T-cell (primary cell): ENCODE measurements at regions not wholly inside any gene's neighbourhood (a gene's known extent, or its start where the extent isn't known, plus 50 kb on each side); places are given as distances from the start of the nearest gene placed in this dataset.
A peak's percentile ranks its signal among the peaks of the same experiment; 100 is the strongest.

Experiments used
- ATAC-seq, 4 experiments: fragments of 200-7000 bp in 3 of 4; fragments of 150-1000 bp in 1 of 4; cut with Tn5 transposase; replicated peaks in 1 of 4; 1 replicate in 3 of 4; 2 replicates in 1 of 4; pipeline ENCODE4 v1.10.0; 2021; ENCODE audit warnings: moderate library complexity in 3 of 4, mild to moderate bottlenecking in 2 of 4, moderate number of reproducible peaks in 1 of 4
- CTCF ChIA-PET, 2 donors: fragments of 300-600 bp; sonication (Branson Sonifier 250); formaldehyde crosslinking; loops; one replicate each; lab custom pipeline; 2022; ENCODE audit warnings: antibody characterized with exemption in 2 of 2; lab: Charles Lee
- POLR2A ChIA-PET, 2 donors: fragments of 300-600 bp; sonication (Branson Sonifier 250); formaldehyde crosslinking; loops; one replicate each; lab custom pipeline; 2022; ENCODE audit warnings: antibody characterized with exemption in 2 of 2; lab: Charles Lee
- DNase-seq, 35 experiments: peaks; one replicate each; pipeline versions ENCODE4 v3.0.0 to v3.0.0-alpha.2; 2013 to 2023
- H3K27ac ChIP-seq: one replicate; pipeline ENCODE4 v1.5.1; 2013; ENCODE audit warnings: low read length
- H3K27me3 ChIP-seq, 2 experiments: replicated peaks in 1 of 2; 1 replicate in 1 of 2; 2 replicates in 1 of 2; pipeline versions ENCODE4 v1.6.1 to v1.7.0; 2013; ENCODE audit warnings: low read length in 1 of 2, mixed read lengths in 1 of 2; ENCODE audit not compliant: control insufficient read depth in 2 of 2, insufficient read depth in 2 of 2; ENCODE audit errors: extremely low read depth in 1 of 2
- H3K36me3 ChIP-seq, 2 donors: 1 replicate in 1 of 2; 2 replicates in 1 of 2; pipeline versions ENCODE4 v1.6.1 to v1.7.0; 2013; ENCODE audit warnings: low read length in 1 of 2; ENCODE audit not compliant: control insufficient read depth in 2 of 2, insufficient read depth in 1 of 2; ENCODE audit errors: extremely low read depth in 1 of 2
- H3K4me1 ChIP-seq, 2 experiments: 1 replicate in 1 of 2; 2 replicates in 1 of 2; pipeline versions ENCODE4 v1.6.1 to v1.7.0; 2013; ENCODE audit warnings: low read length in 2 of 2, mixed read lengths in 1 of 2; ENCODE audit not compliant: insufficient read depth in 2 of 2, control insufficient read depth in 1 of 2; ENCODE audit errors: extremely low read depth in 1 of 2
- H3K4me3 ChIP-seq, 2 donors: 1 replicate in 1 of 2; 2 replicates in 1 of 2; pipeline versions ENCODE4 v1.5.1 to v1.7.0; 2013; ENCODE audit warnings: mild to moderate bottlenecking in 2 of 2, low read length in 1 of 2, moderate library complexity in 1 of 2; ENCODE audit not compliant: control insufficient read depth in 1 of 2; ENCODE audit errors: extremely low read depth in 1 of 2
- H3K9me3 ChIP-seq: 2 replicates; pipeline ENCODE4 v1.7.0; 2013
- H3K27ac Mint-ChIP-seq, 2 donors: one replicate each; pipeline ENCODE4 v1.8.0; 2020 to 2021; ENCODE audit warnings: mild to moderate bottlenecking in 2 of 2, mixed read lengths in 2 of 2
- H3K27me3 Mint-ChIP-seq, 2 donors: one replicate each; pipeline ENCODE4 v1.8.0; 2021 to 2022; ENCODE audit warnings: mixed read lengths in 2 of 2
- H3K36me3 Mint-ChIP-seq: one replicate; pipeline ENCODE4 v1.8.0; 2021; ENCODE audit warnings: mixed read lengths
- H3K4me1 Mint-ChIP-seq, 3 donors: one replicate each; pipeline ENCODE4 v1.8.0; 2020 to 2022; ENCODE audit warnings: mixed read lengths in 3 of 3, mild to moderate bottlenecking in 1 of 3
- H3K4me3 Mint-ChIP-seq, 3 donors: one replicate each; pipeline ENCODE4 v1.8.0; 2020 to 2022; ENCODE audit warnings: mild to moderate bottlenecking in 3 of 3, mixed read lengths in 3 of 3, moderate library complexity in 3 of 3
- H3K9me3 Mint-ChIP-seq, 3 donors: one replicate each; pipeline ENCODE4 v1.8.0; 2020 to 2022; ENCODE audit warnings: mixed read lengths in 3 of 3
- WGBS: methylation state at CpG from one replicate; pipeline ENCODE4 v1.1.5; 2013; ENCODE audit warnings: missing lambda C conversion rate; ENCODE audit not compliant: insufficient coverage; 5-methylcytosine and 5-hydroxymethylcytosine counted together

- Mint-ChIP-seq H3K36me3 (no peaks in the 10 kb centered on the region), H3K4me3 (no peak overlapping the region), H3K27me3 (peaks cover 8 to 11% of the 10 kb centered on the region in 2 donors), H3K9me3 (no peaks in the 10 kb centered on the region), H3K27ac (no peak overlapping the region), H3K4me1 (peaks cover 16 to 18% (median 18%) of the 10 kb centered on the region in 3 donors)
- Histone ChIP-seq H3K36me3 (no peaks in the 10 kb centered on the region), H3K4me1 (peaks cover 0 to 4% of the 10 kb centered on the region in 2 experiments), H3K27me3 (peaks cover 0 to 3% of the 10 kb centered on the region in 2 experiments), H3K27ac (no peak overlapping the region), H3K4me3 (no peak overlapping the region), H3K9me3 (no peaks in the 10 kb centered on the region)
- ATAC-seq (no peak), DNase-seq (no peak)
- POLR2A ChIA-PET, result no interaction called here
- CTCF ChIA-PET, result no interaction called here
Observed at GRCh38 chr4:100898844-100899243, 381.0 kb upstream of the EMCN start.

GRCh38 chr4:100895556-100896197 is 377.9 kb upstream of the EMCN start:
- peak overlapping the region; percentile 29 to 47 for H3K4me3 ChIP-seq
- H3K4me1 ChIP-seq, result peaks cover 0 to 4% of the 10 kb centered on the region in 2 experiments
- Mint-ChIP-seq H3K4me3 (peak overlapping the region; percentile 82), H3K36me3 (peaks cover 3% of the 10 kb centered on the region), H3K27ac (peak overlapping the region; percentile 68 to 93), H3K9me3 (peaks cover 0 to under 1% (median 0%) of the 10 kb centered on the region in 3 donors), H3K27me3 (no peaks in the 10 kb centered on the region), H3K4me1 (peaks cover 16 to 18% (median 18%) of the 10 kb centered on the region in 3 donors)
- ChIA-PET POLR2A (no interaction called here), CTCF (no interaction called here)
- H3K27ac ChIP-seq, result peak overlapping the region; percentile 68
- ATAC-seq (peak; percentile 61 to 72 (median 68)), DNase-seq (peak in 1 of 35 experiments; percentile 44)
- H3K9me3 ChIP-seq, result no peaks in the 10 kb centered on the region
- WGBS, result 92% methylated on average over 2 of the region's 8 CpGs
- peaks cover 0 to under 1% of the 10 kb centered on the region in 2 experiments for H3K27me3 ChIP-seq
- H3K36me3 ChIP-seq, result no peaks in the 10 kb centered on the region

GRCh38 chr4:100894339-100894870 is 376.6 kb upstream of the EMCN start:
- Mint-ChIP-seq H3K36me3 (peaks cover 3% of the 10 kb centered on the region), H3K4me3 (peak overlapping the region in 2 of 3 donors; percentile 82), H3K4me1 (peaks cover 16 to 18% (median 18%) of the 10 kb centered on the region in 3 donors), H3K9me3 (peaks cover 5 to 6% (median 6%) of the 10 kb centered on the region in 3 donors), H3K27me3 (peaks cover 0 to 6% of the 10 kb centered on the region in 2 donors), H3K27ac (peak overlapping the region in 1 of 2 donors; percentile 93)
- H3K4me3 ChIP-seq, result no peak overlapping the region
- no peaks in the 10 kb centered on the region for H3K36me3 ChIP-seq
- ChIA-PET CTCF (no interaction called here), POLR2A (no interaction called here)
- DNase-seq (no peak), ATAC-seq (no peak)
- H3K27me3 ChIP-seq, result no peaks in the 10 kb centered on the region
- peaks cover 0 to 4% of the 10 kb centered on the region in 2 experiments for H3K4me1 ChIP-seq
- no CpG with 5 or more reads among the region's 1 CpG for WGBS
- no peak overlapping the region for H3K27ac ChIP-seq
- no peaks in the 10 kb centered on the region for H3K9me3 ChIP-seq

- peaks cover 3% of the 10 kb centered on the region for H3K36me3 Mint-ChIP-seq
- H3K27me3 Mint-ChIP-seq, result peaks cover 6 to 10% of the 10 kb centered on the region in 2 donors
- ATAC-seq (no peak), DNase-seq (no peak)
- H3K9me3 ChIP-seq, result no peaks in the 10 kb centered on the region
- CTCF ChIA-PET, result no interaction called here
- no peak overlapping the region for H3K4me3 ChIP-seq
- H3K27me3 ChIP-seq, result no peaks in the 10 kb centered on the region
- peaks cover 0 to 4% of the 10 kb centered on the region in 2 experiments for H3K4me1 ChIP-seq
- H3K27ac ChIP-seq, result no peak overlapping the region
- H3K4me1 Mint-ChIP-seq, result peaks cover 16 to 18% (median 18%) of the 10 kb centered on the region in 3 donors
- H3K4me3 Mint-ChIP-seq, result no peak overlapping the region
- POLR2A ChIA-PET, result no interaction called here
- no CpG with 5 or more reads among the region's 2 CpGs for WGBS
- no peak overlapping the region for H3K27ac Mint-ChIP-seq
- no peaks in the 10 kb centered on the region for H3K36me3 ChIP-seq
- H3K9me3 Mint-ChIP-seq, result peaks cover 9 to 13% (median 10%) of the 10 kb centered on the region in 3 donors
Observed at GRCh38 chr4:100891808-100892207, 374.0 kb upstream of the EMCN start.

- no peak for DNase-seq
- peaks cover 17 to 29% (median 19%) of the 10 kb centered on the region in 3 donors for H3K9me3 Mint-ChIP-seq
- Histone ChIP-seq H3K27me3 (no peaks in the 10 kb centered on the region), H3K27ac (no peak overlapping the region), H3K9me3 (no peaks in the 10 kb centered on the region), H3K4me1 (no peaks in the 10 kb centered on the region), H3K4me3 (no peak overlapping the region), H3K36me3 (no peaks in the 10 kb centered on the region)
- H3K27ac Mint-ChIP-seq, result no peak overlapping the region
- H3K4me3 Mint-ChIP-seq, result no peak overlapping the region
- peaks cover 3% of the 10 kb centered on the region in 3 donors for H3K4me1 Mint-ChIP-seq
- ChIA-PET POLR2A (no interaction called here), CTCF (no interaction called here)
- H3K36me3 Mint-ChIP-seq, result peaks cover 3% of the 10 kb centered on the region
- H3K27me3 Mint-ChIP-seq, result peaks cover 6 to 14% of the 10 kb centered on the region in 2 donors
- ATAC-seq, result no peak
Observed at GRCh38 chr4:100889898-100890297, 372.1 kb upstream of the EMCN start.

GRCh38 chr4:100889401-100889800 is 371.6 kb upstream of the EMCN start:
- DNase-seq (no peak), ATAC-seq (no peak)
- ChIA-PET POLR2A (no interaction called here), CTCF (no interaction called here)
- Mint-ChIP-seq H3K4me1 (no peaks in the 10 kb centered on the region), H3K36me3 (peaks cover 3% of the 10 kb centered on the region), H3K27me3 (peaks cover 6 to 14% of the 10 kb centered on the region in 2 donors), H3K9me3 (peaks cover 17 to 33% (median 21%) of the 10 kb centered on the region in 3 donors), H3K4me3 (no peak overlapping the region), H3K27ac (no peak overlapping the region)
- Histone ChIP-seq H3K9me3 (no peaks in the 10 kb centered on the region), H3K27ac (no peak overlapping the region), H3K36me3 (no peaks in the 10 kb centered on the region), H3K4me1 (no peaks in the 10 kb centered on the region), H3K4me3 (no peak overlapping the region), H3K27me3 (no peaks in the 10 kb centered on the region)
- WGBS, result 50% methylated on average over 1 of the region's 2 CpGs
